CD4-positive, alpha-beta T cell (primary cell): ENCODE measurements at regions not wholly inside any gene's neighbourhood (a gene's known extent, or its start where the extent isn't known, plus 50 kb on each side); places are given as distances from the start of the nearest gene placed in this dataset.

Experiments used
- ATAC-seq: fragments of 200-7000 bp; cut with Tn5 transposase; one replicate; pipeline ENCODE4 v1.10.0; 2022; ENCODE audit warnings: mild to moderate bottlenecking; ENCODE audit not compliant: poor library complexity
- CTCF ChIA-PET: fragments of 350-600 bp; sonication (Branson Sonifier 250); formaldehyde crosslinking; loops from one replicate; lab custom pipeline; 2021; ENCODE audit warnings: antibody characterized with exemption, inconsistent platforms; lab: Charles Lee
- POLR2A ChIA-PET: fragments of 350-600 bp; sonication (Branson Sonifier 250); formaldehyde crosslinking; loops from one replicate; lab custom pipeline; 2021; ENCODE audit warnings: antibody characterized with exemption, inconsistent platforms; lab: Charles Lee
- DNase-seq, 14 experiments: peaks; one replicate each; pipeline ENCODE4 v3.0.0-alpha.2; 2013 to 2020; ENCODE audit warnings: mixed read lengths in 2 of 14
- H3K27ac ChIP-seq, 2 donors: one replicate each; pipeline versions ENCODE4 v1.5.1 to v1.7.0; 2013; ENCODE audit warnings: low read length in 2 of 2, low read depth in 1 of 2, mild to moderate bottlenecking in 1 of 2
- H3K27me3 ChIP-seq, 2 experiments: 1 replicate in 1 of 2; 2 replicates in 1 of 2; pipeline versions ENCODE4 v1.6.1 to v1.7.0; 2013; ENCODE audit warnings: low read length in 2 of 2, control low read depth in 1 of 2, mild to moderate bottlenecking in 1 of 2, moderate library complexity in 1 of 2; ENCODE audit not compliant: insufficient read depth in 2 of 2, control insufficient read depth in 1 of 2
- H3K36me3 ChIP-seq: one replicate; pipeline ENCODE4 v1.6.1; 2013; ENCODE audit warnings: low read length, control low read depth; ENCODE audit not compliant: insufficient read depth
- H3K4me1 ChIP-seq: one replicate; pipeline ENCODE4 v1.6.1; 2013; ENCODE audit warnings: low read length, control low read depth; ENCODE audit not compliant: insufficient read depth
- H3K4me3 ChIP-seq: one replicate; pipeline ENCODE4 v1.5.1; 2013; ENCODE audit warnings: mild to moderate bottlenecking, low read length, moderate library complexity
- H3K9me3 ChIP-seq, 2 experiments: 1 replicate in 1 of 2; 2 replicates in 1 of 2; pipeline versions ENCODE4 v1.6.1 to v1.7.0; 2013; ENCODE audit warnings: low read length in 2 of 2, mild to moderate bottlenecking in 2 of 2, control low read depth in 1 of 2, moderate library complexity in 1 of 2; ENCODE audit not compliant: control insufficient read depth in 1 of 2, insufficient read depth in 1 of 2
- H3K27ac Mint-ChIP-seq: one replicate; pipeline ENCODE4 v1.8.0; 2020; ENCODE audit warnings: mixed read lengths
- H3K27me3 Mint-ChIP-seq: one replicate; pipeline ENCODE4 v1.8.0; 2021; ENCODE audit warnings: mixed read lengths
- H3K36me3 Mint-ChIP-seq: one replicate; pipeline ENCODE4 v1.8.0; 2021; ENCODE audit warnings: low read depth, mixed read lengths
- H3K4me1 Mint-ChIP-seq: one replicate; pipeline ENCODE4 v1.8.0; 2021; ENCODE audit warnings: low read depth, mixed read lengths
- H3K4me3 Mint-ChIP-seq: one replicate; pipeline ENCODE4 v1.8.0; 2020; ENCODE audit warnings: mild to moderate bottlenecking, mixed read lengths
- H3K9me3 Mint-ChIP-seq: one replicate; pipeline ENCODE4 v1.8.0; 2020; ENCODE audit warnings: mixed read lengths
- intact Hi-C, 2 experiments: fragments of 100-400 bp; cut with DNase I in 1 of 2; cut with micrococcal nuclease in 1 of 2; formaldehyde crosslinking; loops; one replicate each; pipeline versions ENCODE4 v1.15.1 to v1.9.0; 2023 to 2025; cut with DNase I, micrococcal nuclease
- TF ChIP-seq, protein P1 (sequence below): fragments of 200-600 bp; IDR thresholded peaks from one replicate; pipeline ENCODE4 v1.8.0; 2022; ENCODE audit warnings: antibody characterized with exemption, mild to moderate bottlenecking

DNA sequence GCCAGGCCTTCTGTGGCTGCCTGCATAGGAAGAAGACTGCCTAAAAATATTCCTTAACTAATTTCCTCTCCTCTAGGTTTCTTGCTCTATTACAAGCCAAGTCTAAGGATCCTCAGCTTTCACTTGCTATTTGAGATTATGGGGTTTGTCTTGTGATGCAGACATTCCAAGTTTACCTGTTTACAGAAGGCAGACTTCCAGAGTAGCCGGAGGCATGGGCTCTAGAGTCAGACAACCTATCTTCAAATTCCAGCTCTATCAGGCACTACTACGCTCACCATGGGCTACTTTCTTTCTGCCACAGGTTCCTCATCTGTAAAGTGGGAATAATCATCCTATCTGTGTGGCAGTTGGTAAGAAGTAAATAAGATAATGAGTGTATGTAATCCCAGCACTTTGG lies 95.6 kb upstream of the BCL6 start:
- H3K36me3 ChIP-seq: no peaks in the 10 kb centered on the region
- H3K27me3 ChIP-seq: no peaks in the 10 kb centered on the region
- no peak overlapping the region for H3K27ac ChIP-seq
- no peak for DNase-seq
- ChIA-PET CTCF (no interaction called here), POLR2A (interaction anchor here (0.7 kb wide), 1 partner anchor 16 kb away, joined by 3 read pairs; no protein-coding TSS in a partner anchor)
- no peaks in the 10 kb centered on the region for H3K27me3 Mint-ChIP-seq
- no peak overlapping the region for H3K4me3 Mint-ChIP-seq
- no peaks in the 10 kb centered on the region for H3K4me1 ChIP-seq
- TF ChIP-seq, protein P1, sequence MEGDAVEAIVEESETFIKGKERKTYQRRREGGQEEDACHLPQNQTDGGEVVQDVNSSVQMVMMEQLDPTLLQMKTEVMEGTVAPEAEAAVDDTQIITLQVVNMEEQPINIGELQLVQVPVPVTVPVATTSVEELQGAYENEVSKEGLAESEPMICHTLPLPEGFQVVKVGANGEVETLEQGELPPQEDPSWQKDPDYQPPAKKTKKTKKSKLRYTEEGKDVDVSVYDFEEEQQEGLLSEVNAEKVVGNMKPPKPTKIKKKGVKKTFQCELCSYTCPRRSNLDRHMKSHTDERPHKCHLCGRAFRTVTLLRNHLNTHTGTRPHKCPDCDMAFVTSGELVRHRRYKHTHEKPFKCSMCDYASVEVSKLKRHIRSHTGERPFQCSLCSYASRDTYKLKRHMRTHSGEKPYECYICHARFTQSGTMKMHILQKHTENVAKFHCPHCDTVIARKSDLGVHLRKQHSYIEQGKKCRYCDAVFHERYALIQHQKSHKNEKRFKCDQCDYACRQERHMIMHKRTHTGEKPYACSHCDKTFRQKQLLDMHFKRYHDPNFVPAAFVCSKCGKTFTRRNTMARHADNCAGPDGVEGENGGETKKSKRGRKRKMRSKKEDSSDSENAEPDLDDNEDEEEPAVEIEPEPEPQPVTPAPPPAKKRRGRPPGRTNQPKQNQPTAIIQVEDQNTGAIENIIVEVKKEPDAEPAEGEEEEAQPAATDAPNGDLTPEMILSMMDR: no peak
- no peaks in the 10 kb centered on the region for H3K4me1 Mint-ChIP-seq
- H3K9me3 ChIP-seq: no peaks in the 10 kb centered on the region
- no peaks in the 10 kb centered on the region for H3K36me3 Mint-ChIP-seq
- no peak for ATAC-seq
- H3K9me3 Mint-ChIP-seq: no peaks in the 10 kb centered on the region
- intact Hi-C loops: no loop called here
- no peak overlapping the region for H3K27ac Mint-ChIP-seq
- H3K4me3 ChIP-seq: no peak overlapping the region

DNA sequence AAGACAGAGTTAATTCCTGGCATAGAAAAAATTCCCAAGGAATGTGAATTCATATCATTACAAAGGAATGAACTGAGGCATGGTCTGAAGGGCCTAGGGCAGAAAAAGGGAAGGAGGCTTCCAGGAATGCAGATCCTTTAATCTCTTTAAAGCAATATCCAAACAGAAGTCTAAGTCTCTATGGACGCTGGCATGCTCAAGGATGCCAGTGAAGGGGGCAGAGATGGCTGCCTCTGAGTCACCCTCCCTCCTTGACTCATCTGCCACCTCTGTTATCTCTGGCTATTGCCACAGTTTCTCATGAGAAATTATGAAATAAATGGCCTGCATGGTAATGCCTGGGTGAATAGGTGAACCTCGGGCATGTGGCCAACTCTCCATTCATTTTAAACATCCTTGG lies 96.3 kb upstream of the BCL6 start:
- no peaks in the 10 kb centered on the region for H3K9me3 ChIP-seq
- H3K4me3 Mint-ChIP-seq: no peak overlapping the region
- TF ChIP-seq, protein P1: no peak
- intact Hi-C loops: no loop called here
- H3K27ac Mint-ChIP-seq: no peak overlapping the region
- H3K36me3 Mint-ChIP-seq: no peaks in the 10 kb centered on the region
- ATAC-seq (no peak), DNase-seq (no peak)
- H3K4me1 ChIP-seq: no peaks in the 10 kb centered on the region
- H3K4me3 ChIP-seq: no peak overlapping the region
- H3K27ac ChIP-seq: no peak overlapping the region
- H3K36me3 ChIP-seq: no peaks in the 10 kb centered on the region
- POLR2A ChIA-PET: no interaction called here
- no peaks in the 10 kb centered on the region for H3K27me3 Mint-ChIP-seq
- H3K27me3 ChIP-seq: no peaks in the 10 kb centered on the region
- H3K9me3 Mint-ChIP-seq: no peaks in the 10 kb centered on the region
- no peaks in the 10 kb centered on the region for H3K4me1 Mint-ChIP-seq
- CTCF ChIA-PET: no interaction called here

DNA sequence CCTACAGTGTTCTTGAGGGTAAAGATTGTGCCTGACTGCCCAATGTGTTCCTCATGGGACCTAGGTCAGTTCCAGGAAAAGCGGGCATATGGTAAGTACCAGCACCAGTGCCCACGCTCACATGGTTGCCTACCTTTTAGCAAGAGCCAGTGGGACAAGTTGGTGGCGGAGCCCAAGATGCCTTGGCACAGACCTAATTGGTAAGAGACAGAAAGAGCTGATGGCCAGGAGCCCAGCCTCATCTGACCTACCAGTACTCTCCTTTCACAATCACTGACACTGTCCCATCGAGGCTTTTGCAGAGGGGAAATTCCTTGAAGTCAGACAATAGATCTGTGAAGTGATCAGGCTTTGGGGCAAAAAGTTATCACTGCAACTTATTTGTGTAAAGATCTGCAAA lies 98.4 kb upstream of the BCL6 start:
- Mint-ChIP-seq H3K4me1 (no peaks in the 10 kb centered on the region), H3K27me3 (no peaks in the 10 kb centered on the region), H3K27ac (no peak overlapping the region), H3K36me3 (no peaks in the 10 kb centered on the region), H3K4me3 (no peak overlapping the region), H3K9me3 (no peaks in the 10 kb centered on the region)
- Histone ChIP-seq H3K9me3 (no peaks in the 10 kb centered on the region), H3K4me3 (no peak overlapping the region), H3K36me3 (no peaks in the 10 kb centered on the region), H3K27ac (no peak overlapping the region), H3K4me1 (no peaks in the 10 kb centered on the region), H3K27me3 (no peaks in the 10 kb centered on the region)
- no peak for ATAC-seq
- ChIA-PET CTCF (interaction anchor here (0.6 kb wide), 1 partner anchor 426 kb away, joined by 3 read pairs; no protein-coding TSS in a partner anchor), POLR2A (no interaction called here)
- TF ChIP-seq, protein P1: no peak
- DNase-seq: no peak
- intact Hi-C loops: no loop called here
